CD14-positive monocyte (primary cell): ENCODE measurements at regions not wholly inside any gene's neighbourhood (a gene's known extent, or its start where the extent isn't known, plus 50 kb on each side); places are given as distances from the start of the nearest gene placed in this dataset.

Experiments
- DNase-seq, 3 donors: peaks; one replicate each; pipeline ENCODE4 v3.0.0-alpha.2; 2011 to 2022
- H2AFZ ChIP-seq: 2 replicates; pipeline ENCODE4 v1.6.0; 2012; ENCODE audit warnings: mild to moderate bottlenecking, low read depth, low read length, inconsistent platforms; ENCODE audit not compliant: insufficient read depth, poor library complexity, severe bottlenecking
- H3K27ac ChIP-seq, 2 donors: 1 replicate in 1 of 2; 2 replicates in 1 of 2; pipeline ENCODE4 v1.5.1; 2012 to 2013; ENCODE audit warnings: low read length in 2 of 2, control low read depth in 1 of 2, inconsistent platforms in 1 of 2, low read depth in 1 of 2, mild to moderate bottlenecking in 1 of 2
- H3K27me3 ChIP-seq, 2 donors: one replicate each; pipeline versions ENCODE4 v1.6.0 to v1.6.1; 2011 to 2013; ENCODE audit warnings: low read length in 2 of 2; ENCODE audit not compliant: control insufficient read depth in 2 of 2, insufficient read depth in 2 of 2
- H3K36me3 ChIP-seq, 2 donors: replicated peaks in 1 of 2; 1 replicate in 1 of 2; 2 replicates in 1 of 2; pipeline versions ENCODE4 v1.5.1 to v1.6.1; 2012 to 2013; ENCODE audit warnings: low read length in 2 of 2, control low read depth in 1 of 2, inconsistent platforms in 1 of 2, mild to moderate bottlenecking in 1 of 2; ENCODE audit not compliant: insufficient read depth in 2 of 2, control insufficient read depth in 1 of 2
- H3K4me1 ChIP-seq, 2 donors: 1 replicate in 1 of 2; 2 replicates in 1 of 2; pipeline versions ENCODE4 v1.5.1 to v1.6.1; 2012 to 2013; ENCODE audit warnings: low read length in 2 of 2, control low read depth in 1 of 2, inconsistent platforms in 1 of 2, mild to moderate bottlenecking in 1 of 2, moderate library complexity in 1 of 2; ENCODE audit not compliant: insufficient read depth in 2 of 2, control insufficient read depth in 1 of 2
- H3K4me2 ChIP-seq: replicated peaks from 2 replicates; pipeline ENCODE3; 2012; ENCODE audit warnings: low read length, moderate library complexity, mild to moderate bottlenecking; ENCODE audit not compliant: poor library complexity, severe bottlenecking; ENCODE audit errors: extremely low read depth
- H3K4me3 ChIP-seq, 3 experiments: fragments of 200-600 bp in 1 of 3; sonication (generic) in 1 of 3; replicated peaks in 1 of 3; 1 replicate in 2 of 3; 2 replicates in 1 of 3; pipeline ENCODE4 v1.5.1; 2011 to 2013; ENCODE audit warnings: low read length in 3 of 3, mild to moderate bottlenecking in 3 of 3, control low read depth in 2 of 3, low read depth in 2 of 3, inconsistent platforms in 1 of 3, moderate library complexity in 1 of 3
- H3K79me2 ChIP-seq: 2 replicates; pipeline ENCODE4 v1.6.0; 2012; ENCODE audit warnings: mild to moderate bottlenecking, control low read depth, inconsistent platforms, low read length, moderate library complexity; ENCODE audit not compliant: insufficient read depth
- H3K9ac ChIP-seq: 2 replicates; pipeline ENCODE4 v1.6.0; 2017; ENCODE audit warnings: low read length, mild to moderate bottlenecking; ENCODE audit not compliant: insufficient read depth, poor library complexity, severe bottlenecking
- H3K9me3 ChIP-seq, 2 donors: replicated peaks in 1 of 2; 1 replicate in 1 of 2; 2 replicates in 1 of 2; pipeline versions ENCODE4 v1.5.1 to v1.6.1; 2012 to 2013; ENCODE audit warnings: low read length in 2 of 2, control low read depth in 1 of 2; ENCODE audit not compliant: control insufficient read depth in 1 of 2, insufficient read depth in 1 of 2
- H4K20me1 ChIP-seq: 2 replicates; pipeline ENCODE4 v1.6.0; 2012; ENCODE audit warnings: mild to moderate bottlenecking, low read length, control low read depth, moderate library complexity; ENCODE audit not compliant: insufficient read depth
- H3K27ac Mint-ChIP-seq, 7 donors: one replicate each; pipeline ENCODE4 v1.8.0; 2020; ENCODE audit warnings: mild to moderate bottlenecking in 7 of 7, mixed read lengths in 7 of 7, moderate library complexity in 6 of 7, inconsistent platforms in 2 of 7
- H3K27me3 Mint-ChIP-seq, 3 donors: one replicate each; pipeline ENCODE4 v1.8.0; 2021 to 2022; ENCODE audit warnings: low read depth in 3 of 3, mild to moderate bottlenecking in 3 of 3, mixed read lengths in 3 of 3, moderate library complexity in 3 of 3, inconsistent platforms in 1 of 3
- H3K36me3 Mint-ChIP-seq, 2 donors: one replicate each; pipeline ENCODE4 v1.8.0; 2020; ENCODE audit warnings: mixed read lengths in 2 of 2, inconsistent platforms in 1 of 2, mild to moderate bottlenecking in 1 of 2
- H3K4me1 Mint-ChIP-seq: one replicate; pipeline ENCODE4 v1.8.0; 2020; ENCODE audit warnings: mild to moderate bottlenecking, mixed read lengths
- H3K4me3 Mint-ChIP-seq, 2 donors: one replicate each; pipeline ENCODE4 v1.8.0; 2020; ENCODE audit warnings: mild to moderate bottlenecking in 2 of 2, mixed read lengths in 2 of 2, moderate library complexity in 1 of 2
- H3K9me3 Mint-ChIP-seq, 7 donors: one replicate each; pipeline ENCODE4 v1.8.0; 2020 to 2022; ENCODE audit warnings: mixed read lengths in 7 of 7, mild to moderate bottlenecking in 6 of 7, moderate library complexity in 6 of 7, inconsistent platforms in 2 of 7
- WGBS: methylation state at CpG from one replicate; pipeline ENCODE4 v1.1.5; 2013; ENCODE audit warnings: missing lambda C conversion rate; ENCODE audit not compliant: insufficient coverage; 5-methylcytosine and 5-hydroxymethylcytosine counted together
- intact Hi-C, 2 donors: fragments of 100-400 bp; cut with micrococcal nuclease; formaldehyde crosslinking; loops; one replicate each; pipeline versions ENCODE4 v1.15.0 to v1.15.1; 2023
- TF ChIP-seq, protein P1 (sequence below): fragments of 200-600 bp; IDR thresholded peaks from one replicate; pipeline ENCODE4 v1.8.0; 2022; ENCODE audit warnings: antibody characterized with exemption, mild to moderate bottlenecking

DNA sequence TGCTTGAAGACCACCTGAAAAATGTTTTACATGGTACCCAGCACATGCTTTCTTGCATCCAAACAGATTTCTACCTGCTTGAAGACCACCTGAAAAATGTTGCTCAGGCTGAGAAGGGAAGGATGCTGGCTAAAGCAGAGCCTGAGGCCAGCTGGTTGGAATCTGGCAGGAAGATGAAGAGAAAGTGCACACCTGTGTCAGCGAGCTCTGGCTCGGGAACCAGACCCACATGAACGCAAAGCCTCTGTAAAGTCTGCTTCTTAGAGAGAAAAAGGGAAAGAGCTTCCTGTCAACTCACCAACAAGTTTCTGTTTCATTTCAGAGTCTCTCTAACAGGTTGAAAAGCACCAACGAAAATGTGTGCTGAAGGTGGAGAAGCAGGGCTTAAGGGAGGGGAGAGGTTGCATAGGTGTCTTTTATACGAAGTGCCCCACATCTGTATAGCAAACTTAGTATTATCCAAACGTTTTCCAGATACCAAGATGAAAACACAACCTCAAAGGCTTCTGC is 226.0 kb downstream of the TOX3 start:
- no peak overlapping the region for H3K9ac ChIP-seq
- no peaks in the 10 kb centered on the region for H3K36me3 ChIP-seq
- peaks cover 4 to 17% (median 7%) of the 10 kb centered on the region in 7 donors for H3K9me3 Mint-ChIP-seq
- H3K4me3 Mint-ChIP-seq: no peak overlapping the region
- DNase-seq: no peak
- WGBS: no CpG with 5 or more reads among the region's 6 CpGs
- H3K27ac ChIP-seq: no peak overlapping the region
- no peaks in the 10 kb centered on the region for H3K27me3 Mint-ChIP-seq
- intact Hi-C loops: no loop called here
- no peaks in the 10 kb centered on the region for H3K27me3 ChIP-seq
- H3K4me3 ChIP-seq: no peak overlapping the region
- TF ChIP-seq, protein P1, sequence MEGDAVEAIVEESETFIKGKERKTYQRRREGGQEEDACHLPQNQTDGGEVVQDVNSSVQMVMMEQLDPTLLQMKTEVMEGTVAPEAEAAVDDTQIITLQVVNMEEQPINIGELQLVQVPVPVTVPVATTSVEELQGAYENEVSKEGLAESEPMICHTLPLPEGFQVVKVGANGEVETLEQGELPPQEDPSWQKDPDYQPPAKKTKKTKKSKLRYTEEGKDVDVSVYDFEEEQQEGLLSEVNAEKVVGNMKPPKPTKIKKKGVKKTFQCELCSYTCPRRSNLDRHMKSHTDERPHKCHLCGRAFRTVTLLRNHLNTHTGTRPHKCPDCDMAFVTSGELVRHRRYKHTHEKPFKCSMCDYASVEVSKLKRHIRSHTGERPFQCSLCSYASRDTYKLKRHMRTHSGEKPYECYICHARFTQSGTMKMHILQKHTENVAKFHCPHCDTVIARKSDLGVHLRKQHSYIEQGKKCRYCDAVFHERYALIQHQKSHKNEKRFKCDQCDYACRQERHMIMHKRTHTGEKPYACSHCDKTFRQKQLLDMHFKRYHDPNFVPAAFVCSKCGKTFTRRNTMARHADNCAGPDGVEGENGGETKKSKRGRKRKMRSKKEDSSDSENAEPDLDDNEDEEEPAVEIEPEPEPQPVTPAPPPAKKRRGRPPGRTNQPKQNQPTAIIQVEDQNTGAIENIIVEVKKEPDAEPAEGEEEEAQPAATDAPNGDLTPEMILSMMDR: no peak
- no peaks in the 10 kb centered on the region for H3K79me2 ChIP-seq
- no peak overlapping the region for H3K27ac Mint-ChIP-seq
- peaks cover 0 to 5% of the 10 kb centered on the region in 2 donors for H3K9me3 ChIP-seq
- no peak overlapping the region for H2AFZ ChIP-seq
- no peaks in the 10 kb centered on the region for H3K4me1 ChIP-seq
- H4K20me1 ChIP-seq: no peaks in the 10 kb centered on the region
- H3K4me2 ChIP-seq: no peak overlapping the region
- H3K4me1 Mint-ChIP-seq: no peaks in the 10 kb centered on the region
- no peaks in the 10 kb centered on the region for H3K36me3 Mint-ChIP-seq

DNA sequence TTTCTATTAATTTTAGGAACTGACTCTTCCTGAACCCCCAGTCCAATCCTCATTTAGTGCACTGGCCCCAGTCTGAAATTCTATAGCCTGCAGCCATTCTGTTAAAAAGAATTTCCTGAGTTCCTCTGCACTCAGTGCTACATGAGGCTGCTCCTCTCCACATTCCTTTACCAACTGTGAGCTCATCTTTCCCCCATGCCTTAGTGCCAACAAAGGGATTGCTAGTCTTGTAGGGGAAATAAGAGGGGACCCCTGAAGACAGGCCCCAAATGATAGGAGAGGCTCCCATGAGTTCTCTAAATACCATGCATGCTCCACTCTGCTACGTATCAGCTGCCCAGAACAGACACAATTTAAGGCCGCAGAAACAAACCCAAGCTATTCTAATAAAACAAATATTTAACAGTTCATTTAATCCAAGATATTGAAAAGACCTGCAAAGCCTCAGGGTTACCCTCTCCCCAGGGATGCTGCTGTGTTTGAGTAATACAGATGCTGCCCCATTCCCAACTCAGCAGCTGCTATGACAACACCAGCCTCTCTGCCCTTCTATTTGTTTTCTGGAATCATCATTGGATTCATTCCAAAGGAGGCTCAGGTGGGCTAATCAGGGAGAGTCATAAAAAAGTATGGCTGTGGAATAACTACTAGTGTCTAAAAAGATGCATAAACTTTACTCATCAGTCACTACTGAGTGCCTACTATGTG is 228.5 kb downstream of the TOX3 start:
- H3K27ac Mint-ChIP-seq: no peak overlapping the region
- H3K9me3 Mint-ChIP-seq: peaks cover 4 to 20% (median 10%) of the 10 kb centered on the region in 7 donors
- no peak overlapping the region for H3K27ac ChIP-seq
- no peaks in the 10 kb centered on the region for H4K20me1 ChIP-seq
- no peak overlapping the region for H2AFZ ChIP-seq
- no peak overlapping the region for H3K9ac ChIP-seq
- DNase-seq: no peak
- WGBS: 100% methylated on average over 2 of the region's 2 CpGs
- no peaks in the 10 kb centered on the region for H3K27me3 ChIP-seq
- H3K4me1 ChIP-seq: no peaks in the 10 kb centered on the region
- H3K4me3 Mint-ChIP-seq: no peak overlapping the region
- H3K9me3 ChIP-seq: peaks cover 5 to 8% of the 10 kb centered on the region in 2 donors
- no peaks in the 10 kb centered on the region for H3K4me1 Mint-ChIP-seq
- no peak overlapping the region for H3K4me2 ChIP-seq
- intact Hi-C loops: no loop called here
- no peak overlapping the region for H3K4me3 ChIP-seq
- H3K79me2 ChIP-seq: no peaks in the 10 kb centered on the region
- TF ChIP-seq, protein P1: no peak
- H3K36me3 ChIP-seq: no peaks in the 10 kb centered on the region
- H3K36me3 Mint-ChIP-seq: no peaks in the 10 kb centered on the region
- no peaks in the 10 kb centered on the region for H3K27me3 Mint-ChIP-seq
